ENCODE measurements at regions not wholly inside any gene's neighbourhood (a gene's known extent, or its start where the extent isn't known, plus 50 kb on each side); places are given as distances from the start of the nearest gene placed in this dataset.
"Not testable (repeated sequence)": the region's sequence is repeated elsewhere in the genome, so short reads cannot be mapped to it uniquely, and the experiment has no call there.

DNA sequence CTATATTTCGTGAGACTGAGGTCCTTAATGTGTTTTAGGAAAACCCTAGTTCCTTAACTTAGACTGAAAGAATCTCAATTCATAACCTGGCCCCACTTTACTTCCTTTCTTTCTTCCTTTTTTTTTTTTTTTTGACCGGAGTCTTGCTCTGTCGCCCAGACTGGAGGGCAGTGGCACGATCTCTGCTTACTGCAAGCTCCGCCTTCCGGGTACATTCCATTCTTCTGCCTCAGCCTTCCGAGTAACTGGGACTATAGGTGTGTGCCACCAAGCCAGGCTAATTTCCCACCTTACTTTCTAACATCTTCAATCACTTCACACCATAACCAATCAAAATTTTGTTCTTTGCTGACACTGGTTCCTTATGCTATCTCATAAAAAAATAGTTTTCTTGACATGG, 2097.0 kb downstream of the PCDH9 start:
- Histone ChIP-seq H3K36me3 (no peaks in the 10 kb centered on the region), H3K9me3 (no peaks in the 10 kb centered on the region), H3K4me3 (no peak overlapping the region), H3K27ac (no peak overlapping the region), H3K4me1 (no peaks in the 10 kb centered on the region), H3K27me3 (no peaks in the 10 kb centered on the region)
- DNase-seq (ENCODE audit: low spot score) = no peak
- no peak for TF ChIP-seq CTCF (IDR thresholded peaks at IDR 0.05)

DNA sequence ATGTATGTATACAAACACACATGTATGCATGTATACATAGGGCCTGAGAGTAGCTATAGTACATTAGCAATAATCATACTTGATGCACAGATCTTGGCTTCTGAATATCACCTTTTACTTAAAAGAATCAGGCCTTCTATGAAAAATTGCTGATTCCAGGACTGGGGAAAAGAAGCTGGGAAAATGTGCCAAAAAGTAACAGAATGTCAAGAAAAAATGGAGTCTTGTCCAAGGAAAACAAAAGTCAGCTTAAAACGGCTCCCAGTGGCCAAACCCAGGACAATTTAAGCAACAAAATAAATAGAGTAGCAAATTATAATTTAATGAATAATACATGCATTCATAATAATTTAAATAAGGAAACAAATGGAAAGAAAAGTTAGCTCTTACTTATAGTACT, 2104.9 kb downstream of the PCDH9 start:
- no peak for TF ChIP-seq CTCF (IDR thresholded peaks at IDR 0.05)
- Histone ChIP-seq H3K27me3 (no peaks in the 10 kb centered on the region), H3K27ac (no peak overlapping the region), H3K9me3 (no peaks in the 10 kb centered on the region), H3K4me3 (no peak overlapping the region), H3K36me3 (no peaks in the 10 kb centered on the region), H3K4me1 (no peaks in the 10 kb centered on the region)
- no peak for DNase-seq (ENCODE audit: low spot score)

DNA sequence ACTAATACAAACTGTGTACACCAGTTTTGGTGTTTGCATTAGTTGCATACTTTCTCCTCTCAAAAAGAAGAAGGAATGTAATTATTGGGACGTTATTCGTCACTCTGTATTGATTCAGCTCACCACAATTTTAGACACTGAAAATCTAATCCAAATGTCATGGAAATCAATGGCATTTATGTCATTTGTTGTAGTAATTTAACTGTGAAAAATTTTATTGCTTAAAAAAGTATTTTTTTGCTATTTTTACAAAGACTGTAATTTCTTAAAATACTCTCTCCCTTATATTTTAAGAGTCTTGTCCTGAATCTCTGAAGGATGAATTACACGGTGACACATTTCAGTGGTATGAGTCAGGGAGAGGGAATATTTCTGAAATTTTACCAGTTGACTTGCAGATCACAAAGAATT, 2117.6 kb downstream of the PCDH9 start:
- H3K4me3 ChIP-seq = no peak overlapping the region
- H3K4me1 ChIP-seq = no peaks in the 10 kb centered on the region
- H3K9me3 ChIP-seq = no peaks in the 10 kb centered on the region
- no peak overlapping the region for H3K27ac ChIP-seq
- H3K27me3 ChIP-seq = no peaks in the 10 kb centered on the region
- TF ChIP-seq CTCF (IDR thresholded peaks at IDR 0.05) = no peak
- H3K36me3 ChIP-seq = no peaks in the 10 kb centered on the region
- DNase-seq (ENCODE audit: low spot score) = no peak

DNA sequence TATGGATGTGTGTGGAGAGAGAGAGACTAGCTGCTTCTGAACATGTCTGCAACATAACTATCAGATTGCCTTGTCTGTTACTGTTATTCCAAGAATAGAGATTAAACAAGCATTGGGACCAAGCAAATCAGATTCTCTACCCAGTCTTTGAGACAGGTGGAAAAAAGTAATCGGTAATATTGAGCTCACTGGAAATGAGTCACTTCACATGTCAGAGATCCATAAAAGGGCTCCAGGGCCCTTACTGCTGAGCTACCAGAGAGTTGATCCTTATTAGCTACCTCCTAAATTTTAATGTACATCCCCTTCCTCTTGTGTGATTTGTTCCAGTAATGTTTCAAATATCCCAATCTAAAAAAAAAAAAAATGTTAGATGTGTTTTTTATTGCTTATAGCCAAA, 2118.0 kb downstream of the PCDH9 start:
- no peak for TF ChIP-seq CTCF (IDR thresholded peaks at IDR 0.05)
- H3K4me3 ChIP-seq = no peak overlapping the region
- no peaks in the 10 kb centered on the region for H3K9me3 ChIP-seq
- no peaks in the 10 kb centered on the region for H3K36me3 ChIP-seq
- no peak for DNase-seq (ENCODE audit: low spot score)
- H3K27me3 ChIP-seq = no peaks in the 10 kb centered on the region
- no peaks in the 10 kb centered on the region for H3K4me1 ChIP-seq
- no peak overlapping the region for H3K27ac ChIP-seq

- H3K4me3 ChIP-seq = no peak overlapping the region
- no peak for DNase-seq (ENCODE audit: low spot score)
- no peak for TF ChIP-seq CTCF (IDR thresholded peaks at IDR 0.05)
These were observed 2118.9 kb downstream of the PCDH9 start for GRCh38 chr13:65111223-65111622.

GRCh38 chr13:65104436-65104835, 2125.7 kb downstream of the PCDH9 start:
- not testable (repeated sequence) for H3K36me3 ChIP-seq; H3K4me1 ChIP-seq; H3K27ac ChIP-seq; DNase-seq (ENCODE audit: low spot score); H3K4me3 ChIP-seq; H3K9me3 ChIP-seq; H3K27me3 ChIP-seq

More at GRCh38 chr13:65111223-65111622, 2118.9 kb downstream of the PCDH9 start:
- Histone ChIP-seq H3K27me3 (no peaks in the 10 kb centered on the region), H3K9me3 (no peaks in the 10 kb centered on the region), H3K27ac (no peak overlapping the region), H3K36me3 (no peaks in the 10 kb centered on the region), H3K4me1 (no peaks in the 10 kb centered on the region)
